ENCODE measurements at regions not wholly inside any gene's neighbourhood (a gene's known extent, or its start where the extent isn't known, plus 50 kb on each side); places are given as distances from the start of the nearest gene placed in this dataset.

- ChIA-PET POLR2A (no interaction called here), CTCF (no interaction called here)
- DNase-seq (ENCODE audit: low read depth, low spot score): peak; percentile 59
Measured at GRCh38 chr2:111632661-111633060, 251.3 kb downstream of the ANAPC1 start.

GRCh38 chr2:111633189-111633588 lies 250.8 kb downstream of the ANAPC1 start:
- no peak for DNase-seq (ENCODE audit: low read depth, low spot score)
- H3K27ac ChIP-seq (ENCODE audit: low read depth, low read length): no peak overlapping the region
- H3K9me3 ChIP-seq (ENCODE audit: control insufficient read depth, insufficient read depth, low read length): peaks cover 10% of the 10 kb centered on the region
- no peak overlapping the region for H3K4me3 ChIP-seq (ENCODE audit: low read depth, low read length)
- no peak for TF ChIP-seq CTCF (IDR thresholded peaks at IDR 0.05; ENCODE audit: low read depth, low read length)
- CTCF ChIA-PET: no interaction called here
- POLR2A ChIA-PET: no interaction called here
- H3K27me3 ChIP-seq (ENCODE audit: control insufficient read depth, insufficient read depth, low read length): no peaks in the 10 kb centered on the region

More at GRCh38 chr2:111632661-111633060, 251.3 kb downstream of the ANAPC1 start:
- TF ChIP-seq CTCF (IDR thresholded peaks at IDR 0.05; ENCODE audit: low read depth, low read length): no peak
- Histone ChIP-seq H3K27me3 (ENCODE audit: control insufficient read depth, insufficient read depth, low read length) (no peaks in the 10 kb centered on the region), H3K4me3 (ENCODE audit: low read depth, low read length) (no peak overlapping the region), H3K9me3 (ENCODE audit: control insufficient read depth, insufficient read depth, low read length) (peaks cover 9% of the 10 kb centered on the region; the same call in 1 of the 2 replicates), H3K27ac (ENCODE audit: low read depth, low read length) (no peak overlapping the region)

- no peak for DNase-seq (ENCODE audit: low read depth, low spot score)
- no peak for TF ChIP-seq CTCF (IDR thresholded peaks at IDR 0.05; ENCODE audit: low read depth, low read length)
- POLR2A ChIA-PET: no interaction called here
- CTCF ChIA-PET: no interaction called here
- Histone ChIP-seq H3K4me3 (ENCODE audit: low read depth, low read length) (no peak overlapping the region), H3K9me3 (ENCODE audit: control insufficient read depth, insufficient read depth, low read length) (peaks cover 11% of the 10 kb centered on the region), H3K27ac (ENCODE audit: low read depth, low read length) (no peak overlapping the region), H3K27me3 (ENCODE audit: control insufficient read depth, insufficient read depth, low read length) (peaks cover 3% of the 10 kb centered on the region)
Measured at GRCh38 chr2:111633643-111634042, 250.3 kb downstream of the ANAPC1 start.

GRCh38 chr2:111634050-111634794 lies 249.8 kb downstream of the ANAPC1 start:
- peak; percentile 27 for DNase-seq (ENCODE audit: low read depth, low spot score)
- no peak overlapping the region for H3K27ac ChIP-seq (ENCODE audit: low read depth, low read length)
- peaks cover 9% of the 10 kb centered on the region for H3K9me3 ChIP-seq (ENCODE audit: control insufficient read depth, insufficient read depth, low read length)
- CTCF ChIA-PET: no interaction called here
- no peak for TF ChIP-seq CTCF (IDR thresholded peaks at IDR 0.05; ENCODE audit: low read depth, low read length)
- peaks cover 8% of the 10 kb centered on the region for H3K27me3 ChIP-seq (ENCODE audit: control insufficient read depth, insufficient read depth, low read length)
- no peak overlapping the region for H3K4me3 ChIP-seq (ENCODE audit: low read depth, low read length)
- POLR2A ChIA-PET: no interaction called here

- CTCF ChIA-PET: no interaction called here
- TF ChIP-seq CTCF (IDR thresholded peaks at IDR 0.05; ENCODE audit: low read depth, low read length): no peak
- no peak for DNase-seq (ENCODE audit: low read depth, low spot score)
- H3K9me3 ChIP-seq (ENCODE audit: control insufficient read depth, insufficient read depth, low read length): peaks cover 7% of the 10 kb centered on the region
- H3K27me3 ChIP-seq (ENCODE audit: control insufficient read depth, insufficient read depth, low read length): peaks cover 8% of the 10 kb centered on the region
- H3K27ac ChIP-seq (ENCODE audit: low read depth, low read length): no peak overlapping the region
- POLR2A ChIA-PET: no interaction called here
- no peak overlapping the region for H3K4me3 ChIP-seq (ENCODE audit: low read depth, low read length)
Measured at GRCh38 chr2:111634995-111635538, 248.9 kb downstream of the ANAPC1 start.
